BJ (cell line): ENCODE measurements at regions not wholly inside any gene's neighbourhood (a gene's known extent, or its start where the extent isn't known, plus 50 kb on each side); places are given as distances from the start of the nearest gene placed in this dataset.

Experiments
- CTCF ChIA-PET: fragments of 350-600 bp; formaldehyde crosslinking; extraction: SDS; loops from one replicate; lab custom pipeline; 2021; ENCODE audit warnings: antibody characterized with exemption, inconsistent platforms; lab: Yijun Ruan, JAX
- POLR2A ChIA-PET: fragments of 300-600 bp; sonication (Branson Sonifier 250); formaldehyde crosslinking; extraction: SDS; loops from one replicate; lab custom pipeline; 2021; ENCODE audit warnings: antibody characterized with exemption; lab: Charles Lee
- DNase-seq: peaks from one replicate; pipeline ENCODE4 v3.0.0-alpha.2; 2011; ENCODE audit warnings: low read depth
- H3K27me3 ChIP-seq: 2 replicates; pipeline ENCODE4 v1.6.0; 2011; ENCODE audit warnings: low read length; ENCODE audit not compliant: control insufficient read depth, insufficient read depth
- H3K36me3 ChIP-seq: 2 replicates; pipeline ENCODE4 v1.5.1; 2011; ENCODE audit warnings: low read length; ENCODE audit not compliant: control insufficient read depth, insufficient read depth
- H3K4me3 ChIP-seq: 2 replicates; pipeline ENCODE4 v1.5.1; 2011; ENCODE audit warnings: low read depth, mild to moderate bottlenecking, control low read depth, low read length
- CTCF ChIP-seq: IDR thresholded peaks from 2 replicates; pipeline ENCODE4 v1.5.1; 2011; ENCODE audit warnings: low read depth, mild to moderate bottlenecking, control low read depth, inconsistent platforms, low read length, moderate library complexity; ENCODE audit not compliant: insufficient read depth

DNA sequence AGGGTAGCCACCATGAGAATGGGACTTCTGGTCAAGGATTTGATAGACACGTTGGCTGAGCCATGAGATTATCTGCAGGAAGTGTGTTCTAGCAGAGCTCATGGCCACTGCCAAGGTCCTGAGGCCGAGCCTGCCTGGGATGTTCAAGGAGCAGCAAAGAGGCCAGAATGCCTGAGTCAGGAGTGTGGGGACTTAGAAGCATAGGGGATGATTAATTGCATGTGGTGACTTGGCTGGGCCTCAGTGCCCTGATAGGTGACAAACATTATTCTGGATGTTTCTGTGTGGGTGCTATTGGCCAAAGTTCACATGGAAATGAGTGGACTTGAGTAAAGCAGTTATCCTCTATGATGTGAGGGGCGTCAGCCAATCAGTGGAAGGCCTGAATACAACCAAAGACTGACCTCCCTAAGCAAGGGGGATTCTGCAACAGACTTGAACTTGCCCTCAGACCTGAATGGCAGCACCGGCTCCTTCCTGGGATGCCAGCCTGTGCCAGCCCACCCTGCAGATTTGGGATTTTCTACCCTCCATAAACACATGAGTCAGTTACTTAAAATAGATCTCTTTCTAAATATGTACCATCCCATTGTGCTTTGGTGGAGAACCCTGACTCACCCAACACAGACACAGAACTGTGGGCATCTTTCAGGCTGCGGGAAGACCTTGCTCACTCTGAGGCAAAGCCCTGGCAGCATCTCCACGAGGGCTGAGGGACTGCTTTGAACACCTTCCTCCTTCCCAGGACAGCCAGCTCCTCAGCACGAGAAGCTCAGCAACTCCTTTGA, 363.9 kb upstream of the MGMT start:
- POLR2A ChIA-PET: no interaction called here
- Histone ChIP-seq H3K4me3 (no peak overlapping the region), H3K27me3 (no peaks in the 10 kb centered on the region), H3K36me3 (no peaks in the 10 kb centered on the region)
- TF ChIP-seq CTCF: no peak
- no peak for DNase-seq
- CTCF ChIA-PET: no interaction called here

- ChIA-PET CTCF (no interaction called here), POLR2A (no interaction called here)
- Histone ChIP-seq H3K36me3 (no peaks in the 10 kb centered on the region), H3K4me3 (no peak overlapping the region), H3K27me3 (no peaks in the 10 kb centered on the region)
- DNase-seq: no peak
- no peak for TF ChIP-seq CTCF
Observed at GRCh38 chr10:129104266-129105045, 362.6 kb upstream of the MGMT start.

GRCh38 chr10:129105266-129105665, 361.8 kb upstream of the MGMT start:
- CTCF ChIA-PET: no interaction called here
- H3K4me3 ChIP-seq: no peak overlapping the region
- TF ChIP-seq CTCF: no peak
- no peaks in the 10 kb centered on the region for H3K27me3 ChIP-seq
- POLR2A ChIA-PET: no interaction called here
- no peak for DNase-seq
- no peaks in the 10 kb centered on the region for H3K36me3 ChIP-seq

GRCh38 chr10:129106314-129106713, 360.7 kb upstream of the MGMT start:
- H3K4me3 ChIP-seq: no peak overlapping the region
- no peaks in the 10 kb centered on the region for H3K27me3 ChIP-seq
- H3K36me3 ChIP-seq: no peaks in the 10 kb centered on the region
- TF ChIP-seq CTCF: no peak
- POLR2A ChIA-PET: no interaction called here
- no peak for DNase-seq
- CTCF ChIA-PET: no interaction called here

DNA sequence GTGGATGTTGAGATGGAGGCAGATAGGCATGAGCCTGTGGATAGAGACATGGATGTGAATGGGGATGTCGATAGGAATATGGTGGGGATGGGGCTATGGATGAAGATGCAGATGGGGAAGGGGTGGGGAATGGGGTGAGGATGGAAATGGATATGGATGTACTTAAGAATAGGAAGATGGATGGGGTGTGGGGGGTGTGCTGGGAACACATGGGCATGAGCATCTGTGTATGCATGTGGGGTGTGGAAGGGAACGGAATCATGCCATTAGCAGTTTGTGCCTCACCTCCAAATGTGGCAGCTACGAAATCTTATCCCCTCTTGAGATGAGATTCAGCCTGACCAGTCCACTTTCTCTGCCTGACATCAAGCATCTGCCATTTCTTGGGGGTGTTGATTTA, 359.5 kb upstream of the MGMT start:
- DNase-seq: no peak
- Histone ChIP-seq H3K27me3 (no peaks in the 10 kb centered on the region), H3K36me3 (no peaks in the 10 kb centered on the region), H3K4me3 (no peak overlapping the region)
- ChIA-PET CTCF (no interaction called here), POLR2A (no interaction called here)
- no peak for TF ChIP-seq CTCF
